ENCODE measurements at regions not wholly inside any gene's neighbourhood (a gene's known extent, or its start where the extent isn't known, plus 50 kb on each side); places are given as distances from the start of the nearest gene placed in this dataset.

DNA sequence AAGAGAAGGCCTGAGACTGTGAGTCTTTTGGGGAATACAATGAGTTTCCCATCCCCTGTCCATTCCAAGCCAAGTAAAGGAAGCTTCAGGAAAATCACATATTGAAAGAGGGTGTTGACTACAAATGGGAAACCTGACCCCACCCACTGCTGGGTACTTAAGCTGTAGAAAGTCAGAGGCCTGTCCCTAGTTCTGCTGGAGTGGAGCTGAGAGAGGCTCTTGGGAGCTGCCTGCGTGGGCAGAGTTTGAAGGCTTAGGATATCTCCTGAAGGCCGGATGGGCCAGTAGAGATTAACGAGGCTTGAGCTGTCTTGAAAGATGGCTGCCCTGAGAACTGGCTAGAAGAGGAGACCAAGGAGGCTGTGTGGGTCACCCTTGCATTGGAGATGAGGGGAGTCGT lies 176.2 kb upstream of the NECTIN1 start:
- H3K4me3 ChIP-seq (ENCODE audit: low read depth, low read length) = no peak overlapping the region
- H3K27ac ChIP-seq (ENCODE audit: low read depth, low read length) = no peak overlapping the region
- peaks cover 61% of the 10 kb centered on the region for H3K27me3 ChIP-seq (ENCODE audit: insufficient read depth, low read length)
- no peaks in the 10 kb centered on the region for H3K79me2 ChIP-seq (ENCODE audit: control insufficient read depth, insufficient read depth, low read length, unreplicated experiment)
- H3K36me3 ChIP-seq (ENCODE audit: insufficient read depth, low read length) = no peaks in the 10 kb centered on the region
- H3K4me1 ChIP-seq (ENCODE audit: control insufficient read depth, insufficient read depth, low read length, unreplicated experiment) = no peaks in the 10 kb centered on the region
- H2AFZ ChIP-seq (ENCODE audit: low read length, unreplicated experiment) = no peak overlapping the region

- no peak overlapping the region for H2AFZ ChIP-seq (ENCODE audit: low read length, unreplicated experiment)
- H3K79me2 ChIP-seq (ENCODE audit: control insufficient read depth, insufficient read depth, low read length, unreplicated experiment) = no peaks in the 10 kb centered on the region
- H3K27me3 ChIP-seq (ENCODE audit: insufficient read depth, low read length) = peaks cover 61% of the 10 kb centered on the region
- H3K27ac ChIP-seq (ENCODE audit: low read depth, low read length) = no peak overlapping the region
- H3K36me3 ChIP-seq (ENCODE audit: insufficient read depth, low read length) = no peaks in the 10 kb centered on the region
- H3K4me1 ChIP-seq (ENCODE audit: control insufficient read depth, insufficient read depth, low read length, unreplicated experiment) = no peaks in the 10 kb centered on the region
- no peak overlapping the region for H3K4me3 ChIP-seq (ENCODE audit: low read depth, low read length)
Observed at GRCh38 chr11:119904531-119905035, 175.6 kb upstream of the NECTIN1 start.

DNA sequence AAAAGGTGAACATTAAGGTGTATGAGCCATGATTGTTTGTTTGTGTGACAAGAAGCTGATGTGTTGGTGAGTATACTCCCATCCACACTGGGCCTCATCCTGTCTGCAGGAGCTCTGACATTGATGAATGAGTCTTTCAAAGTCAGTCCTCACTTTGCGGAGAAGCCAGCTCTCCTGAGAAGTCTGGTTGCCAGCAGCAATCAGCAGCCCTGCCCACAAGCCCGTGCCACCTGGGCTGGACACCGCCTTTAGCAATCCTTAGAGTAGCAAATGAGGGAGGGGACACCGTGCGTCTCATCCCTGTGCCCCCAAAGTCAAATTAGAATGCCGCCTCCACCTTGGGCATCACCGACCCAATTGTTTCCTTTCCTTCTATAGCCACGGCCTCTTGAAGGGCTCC lies 174.8 kb upstream of the NECTIN1 start:
- no peaks in the 10 kb centered on the region for H3K36me3 ChIP-seq (ENCODE audit: insufficient read depth, low read length)
- H3K27ac ChIP-seq (ENCODE audit: low read depth, low read length) = no peak overlapping the region
- H3K4me3 ChIP-seq (ENCODE audit: low read depth, low read length) = no peak overlapping the region
- no peaks in the 10 kb centered on the region for H3K79me2 ChIP-seq (ENCODE audit: control insufficient read depth, insufficient read depth, low read length, unreplicated experiment)
- no peak overlapping the region for H2AFZ ChIP-seq (ENCODE audit: low read length, unreplicated experiment)
- H3K4me1 ChIP-seq (ENCODE audit: control insufficient read depth, insufficient read depth, low read length, unreplicated experiment) = no peaks in the 10 kb centered on the region
- H3K27me3 ChIP-seq (ENCODE audit: insufficient read depth, low read length) = peaks cover 58% of the 10 kb centered on the region

DNA sequence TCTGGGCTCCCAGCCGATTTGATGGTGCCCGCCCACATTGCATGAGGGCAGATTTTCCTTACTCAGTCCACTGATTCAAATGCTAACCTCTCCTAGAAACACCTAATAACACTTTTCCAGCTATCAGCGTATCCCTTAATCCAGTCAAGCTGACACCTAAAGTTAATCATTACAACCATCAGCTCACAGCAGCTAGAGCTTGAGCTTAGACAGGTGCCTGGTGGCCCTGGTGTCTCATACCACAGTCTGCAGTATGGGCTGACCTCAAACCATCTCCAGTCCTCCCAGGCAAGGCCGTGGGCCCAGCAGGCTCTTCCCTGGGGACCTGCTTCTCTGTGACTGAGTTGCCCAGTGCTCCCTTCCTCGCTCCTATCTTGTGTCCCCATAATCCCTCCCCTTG lies 174.4 kb upstream of the NECTIN1 start:
- no peak overlapping the region for H2AFZ ChIP-seq (ENCODE audit: low read length, unreplicated experiment)
- no peak overlapping the region for H3K27ac ChIP-seq (ENCODE audit: low read depth, low read length)
- no peaks in the 10 kb centered on the region for H3K79me2 ChIP-seq (ENCODE audit: control insufficient read depth, insufficient read depth, low read length, unreplicated experiment)
- H3K36me3 ChIP-seq (ENCODE audit: insufficient read depth, low read length) = no peaks in the 10 kb centered on the region
- H3K27me3 ChIP-seq (ENCODE audit: insufficient read depth, low read length) = peaks cover 59% of the 10 kb centered on the region
- no peak overlapping the region for H3K4me3 ChIP-seq (ENCODE audit: low read depth, low read length)
- H3K4me1 ChIP-seq (ENCODE audit: control insufficient read depth, insufficient read depth, low read length, unreplicated experiment) = no peaks in the 10 kb centered on the region

GRCh38 chr11:119902656-119903231 lies 173.7 kb upstream of the NECTIN1 start:
- H3K4me1 ChIP-seq (ENCODE audit: control insufficient read depth, insufficient read depth, low read length, unreplicated experiment) = no peaks in the 10 kb centered on the region
- H3K27ac ChIP-seq (ENCODE audit: low read depth, low read length) = no peak overlapping the region
- no peaks in the 10 kb centered on the region for H3K79me2 ChIP-seq (ENCODE audit: control insufficient read depth, insufficient read depth, low read length, unreplicated experiment)
- H2AFZ ChIP-seq (ENCODE audit: low read length, unreplicated experiment) = no peak overlapping the region
- peaks cover 59% of the 10 kb centered on the region for H3K27me3 ChIP-seq (ENCODE audit: insufficient read depth, low read length)
- no peak overlapping the region for H3K4me3 ChIP-seq (ENCODE audit: low read depth, low read length)
- no peaks in the 10 kb centered on the region for H3K36me3 ChIP-seq (ENCODE audit: insufficient read depth, low read length)

DNA sequence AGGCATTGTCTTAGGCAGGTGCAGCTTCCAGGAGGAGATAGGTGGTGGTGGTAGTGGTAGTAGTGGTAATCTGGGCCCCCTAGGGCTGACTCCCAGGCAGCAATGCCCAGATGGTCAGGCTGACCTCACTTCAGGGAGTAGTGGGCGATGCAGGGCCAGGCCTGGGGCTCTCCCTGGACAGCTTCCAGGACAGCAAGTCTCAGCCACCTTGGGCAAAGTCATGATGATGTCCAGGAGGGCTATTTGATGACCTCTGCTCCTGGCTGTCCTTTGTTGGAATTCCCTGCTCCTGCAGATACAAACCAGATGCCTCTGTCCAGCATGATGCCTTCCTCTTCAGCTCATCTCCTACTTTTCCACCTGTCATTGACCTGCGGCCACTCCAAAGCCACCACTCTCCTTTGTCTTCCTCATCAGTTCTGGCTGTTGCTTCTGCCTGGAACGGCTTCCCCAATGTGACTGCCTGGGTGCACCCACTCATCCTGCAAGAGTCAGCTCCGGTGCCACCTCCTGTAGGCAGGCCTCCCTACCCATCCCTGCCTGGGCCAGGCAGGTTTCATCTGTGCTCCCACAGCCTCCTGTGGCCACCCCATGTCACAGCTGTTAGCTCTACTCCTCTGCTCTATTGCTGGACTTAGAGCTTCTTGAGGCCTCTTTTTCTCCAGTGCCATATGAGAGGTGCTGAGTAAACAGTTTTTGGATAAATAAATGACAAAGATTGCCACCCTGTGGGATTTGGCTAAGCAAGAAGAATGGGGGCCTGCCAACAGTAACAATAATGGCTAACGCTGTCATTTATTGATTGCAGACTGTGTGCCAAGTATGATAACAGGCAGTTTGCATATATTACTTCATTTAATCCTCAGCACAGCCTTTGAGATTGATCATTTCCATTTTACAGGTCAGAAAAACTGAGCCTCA lies 172.9 kb upstream of the NECTIN1 start:
- Histone ChIP-seq H2AFZ (ENCODE audit: low read length, unreplicated experiment) (no peak overlapping the region), H3K36me3 (ENCODE audit: insufficient read depth, low read length) (no peaks in the 10 kb centered on the region), H3K4me3 (ENCODE audit: low read depth, low read length) (no peak overlapping the region), H3K27me3 (ENCODE audit: insufficient read depth, low read length) (peaks cover 59% of the 10 kb centered on the region), H3K4me1 (ENCODE audit: control insufficient read depth, insufficient read depth, low read length, unreplicated experiment) (no peaks in the 10 kb centered on the region), H3K27ac (ENCODE audit: low read depth, low read length) (no peak overlapping the region), H3K79me2 (ENCODE audit: control insufficient read depth, insufficient read depth, low read length, unreplicated experiment) (no peaks in the 10 kb centered on the region)

DNA sequence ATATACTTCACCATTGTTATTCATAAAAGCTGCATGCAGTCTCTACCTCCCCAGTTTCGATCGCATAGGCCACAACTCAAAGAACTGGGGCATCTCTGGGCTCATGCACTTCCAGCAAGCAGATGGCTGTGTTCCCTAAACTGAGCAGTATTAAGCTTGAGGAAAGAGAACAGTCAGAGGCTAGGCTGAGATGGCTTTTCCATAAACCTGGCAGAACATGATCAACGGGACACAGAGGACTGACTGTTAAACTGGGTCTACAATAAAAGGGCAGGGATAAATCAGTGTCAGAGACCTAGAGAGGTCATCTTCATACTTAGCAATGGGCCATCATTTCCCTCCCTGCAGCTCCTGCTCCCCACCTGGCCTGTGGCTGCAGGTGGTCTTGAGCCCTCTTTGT lies 171.0 kb upstream of the NECTIN1 start:
- Histone ChIP-seq H3K4me3 (ENCODE audit: low read depth, low read length) (no peak overlapping the region), H3K36me3 (ENCODE audit: insufficient read depth, low read length) (no peaks in the 10 kb centered on the region), H3K4me1 (ENCODE audit: control insufficient read depth, insufficient read depth, low read length, unreplicated experiment) (no peaks in the 10 kb centered on the region), H2AFZ (ENCODE audit: low read length, unreplicated experiment) (no peak overlapping the region), H3K27me3 (ENCODE audit: insufficient read depth, low read length) (peaks cover 50% of the 10 kb centered on the region), H3K27ac (ENCODE audit: low read depth, low read length) (no peak overlapping the region), H3K79me2 (ENCODE audit: control insufficient read depth, insufficient read depth, low read length, unreplicated experiment) (no peaks in the 10 kb centered on the region)

- no peak overlapping the region for H3K27ac ChIP-seq (ENCODE audit: low read depth, low read length)
- H3K79me2 ChIP-seq (ENCODE audit: control insufficient read depth, insufficient read depth, low read length, unreplicated experiment) = no peaks in the 10 kb centered on the region
- peaks cover 64% of the 10 kb centered on the region for H3K27me3 ChIP-seq (ENCODE audit: insufficient read depth, low read length)
- H2AFZ ChIP-seq (ENCODE audit: low read length, unreplicated experiment) = no peak overlapping the region
- no peaks in the 10 kb centered on the region for H3K36me3 ChIP-seq (ENCODE audit: insufficient read depth, low read length)
- no peaks in the 10 kb centered on the region for H3K4me1 ChIP-seq (ENCODE audit: control insufficient read depth, insufficient read depth, low read length, unreplicated experiment)
- H3K4me3 ChIP-seq (ENCODE audit: low read depth, low read length) = no peak overlapping the region
Observed at GRCh38 chr11:119897576-119897975, 168.6 kb upstream of the NECTIN1 start.

DNA sequence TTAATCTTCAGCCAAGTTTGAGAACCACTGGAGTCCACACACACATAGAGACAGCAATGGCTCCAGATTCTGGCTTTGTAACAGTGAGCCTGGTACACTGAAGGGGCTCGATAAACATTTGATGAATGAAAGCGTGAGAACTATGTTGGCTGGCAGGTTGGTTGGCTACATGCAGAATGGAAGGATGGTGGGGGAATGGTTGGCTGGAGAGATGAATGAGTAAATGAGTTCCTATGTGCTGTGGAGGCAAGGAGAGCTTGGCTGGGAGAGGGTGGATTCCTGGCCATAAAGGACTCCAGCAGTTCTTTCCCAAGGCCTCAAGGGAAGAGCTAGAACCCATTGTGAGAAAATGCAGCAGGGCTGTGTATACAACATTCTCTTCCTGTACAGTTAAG lies 168.0 kb upstream of the NECTIN1 start:
- Histone ChIP-seq H3K4me1 (ENCODE audit: control insufficient read depth, insufficient read depth, low read length, unreplicated experiment) (no peaks in the 10 kb centered on the region), H2AFZ (ENCODE audit: low read length, unreplicated experiment) (no peak overlapping the region), H3K27me3 (ENCODE audit: insufficient read depth, low read length) (peaks cover 64% of the 10 kb centered on the region), H3K27ac (ENCODE audit: low read depth, low read length) (no peak overlapping the region), H3K4me3 (ENCODE audit: low read depth, low read length) (no peak overlapping the region), H3K79me2 (ENCODE audit: control insufficient read depth, insufficient read depth, low read length, unreplicated experiment) (no peaks in the 10 kb centered on the region), H3K36me3 (ENCODE audit: insufficient read depth, low read length) (no peaks in the 10 kb centered on the region)

DNA sequence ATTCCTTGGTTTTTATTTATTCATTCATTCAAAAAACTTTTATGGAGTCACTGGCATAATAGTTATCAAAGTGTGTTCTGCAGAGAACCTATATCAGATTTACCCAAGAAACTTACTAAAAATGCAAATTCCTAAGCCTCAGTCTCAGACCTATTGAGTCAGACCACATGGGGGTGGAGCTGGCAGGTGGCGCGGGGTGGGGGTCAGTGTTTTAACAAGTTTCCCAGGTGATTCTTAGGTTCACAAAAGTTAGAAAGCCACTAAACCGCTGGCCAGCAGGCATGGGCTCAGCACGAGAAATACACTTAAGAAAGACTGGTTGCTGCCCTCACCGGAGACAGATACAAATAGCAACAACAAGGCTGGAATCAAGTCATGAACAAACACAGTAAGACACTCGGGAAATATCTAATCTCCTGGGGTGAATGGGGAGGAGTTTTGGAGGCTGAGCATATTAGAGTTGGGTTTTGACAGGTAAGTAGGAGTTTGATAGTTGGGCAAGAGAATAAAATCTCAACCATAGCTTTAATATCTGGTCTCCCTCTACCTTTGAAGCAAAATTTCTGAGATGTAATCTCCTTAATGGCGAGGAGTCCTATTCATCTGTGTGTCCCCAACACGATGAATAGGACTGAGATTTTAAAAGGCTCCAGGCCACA lies 167.5 kb upstream of the NECTIN1 start:
- no peak overlapping the region for H3K4me3 ChIP-seq (ENCODE audit: low read depth, low read length)
- no peaks in the 10 kb centered on the region for H3K79me2 ChIP-seq (ENCODE audit: control insufficient read depth, insufficient read depth, low read length, unreplicated experiment)
- no peaks in the 10 kb centered on the region for H3K4me1 ChIP-seq (ENCODE audit: control insufficient read depth, insufficient read depth, low read length, unreplicated experiment)
- H3K27me3 ChIP-seq (ENCODE audit: insufficient read depth, low read length) = peaks cover 67% of the 10 kb centered on the region
- no peaks in the 10 kb centered on the region for H3K36me3 ChIP-seq (ENCODE audit: insufficient read depth, low read length)
- no peak overlapping the region for H2AFZ ChIP-seq (ENCODE audit: low read length, unreplicated experiment)
- H3K27ac ChIP-seq (ENCODE audit: low read depth, low read length) = no peak overlapping the region

All from ACC112 (cell line).